GM12864 (cell line): ENCODE measurements at regions not wholly inside any gene's neighbourhood (a gene's known extent, or its start where the extent isn't known, plus 50 kb on each side); places are given as distances from the start of the nearest gene placed in this dataset.

Source experiments
- DNase-seq: peaks from one replicate; pipeline ENCODE4 v3.0.0-alpha.2; 2011; ENCODE audit warnings: low read depth
- H3K4me3 ChIP-seq: 2 replicates; pipeline ENCODE4 v1.5.1; 2011; ENCODE audit warnings: mild to moderate bottlenecking, low read depth, low read length, control low read depth
- TF ChIP-seq, protein P1 (sequence below): IDR thresholded peaks from 2 replicates; pipeline ENCODE4 v1.5.1; 2011; ENCODE audit warnings: low read depth, mild to moderate bottlenecking, moderate library complexity, low read length, control low read depth, inconsistent platforms; ENCODE audit errors: missing control alignments

DNA sequence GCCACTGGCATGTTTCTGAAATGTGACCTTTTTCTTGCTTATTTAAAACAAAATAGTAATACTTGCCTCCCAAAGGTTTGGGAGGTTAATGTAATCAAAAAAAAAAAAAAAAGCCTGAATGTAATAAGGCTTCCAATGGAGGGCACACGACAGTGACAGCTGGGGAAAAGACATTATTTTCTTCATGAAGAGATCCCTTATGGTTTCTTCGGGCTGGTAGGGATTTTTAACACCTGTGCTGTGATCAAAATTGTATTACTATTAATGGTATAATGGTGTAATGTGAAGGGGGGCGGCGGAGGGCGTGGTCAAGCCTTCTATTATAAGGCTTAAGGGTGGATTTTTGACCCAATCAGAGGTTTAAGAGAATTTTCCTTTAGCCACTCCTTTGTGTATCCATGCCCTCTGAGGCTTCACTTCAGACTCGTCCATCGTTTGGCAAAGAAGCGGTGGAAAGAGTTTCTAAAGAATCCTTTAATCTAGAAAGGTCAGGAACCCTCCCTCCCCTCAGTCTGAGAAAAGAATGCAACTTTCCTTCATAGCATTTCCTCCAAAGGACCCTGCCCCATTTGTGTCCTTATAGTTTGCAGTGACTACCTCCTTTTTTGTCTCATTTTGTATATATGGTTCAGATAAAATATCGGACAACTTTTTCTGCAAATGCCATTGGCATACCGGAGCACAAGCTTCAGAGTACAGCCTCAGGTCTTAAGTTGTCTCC lies 89.5 kb upstream of the CHD2 start:
- TF ChIP-seq, protein P1, sequence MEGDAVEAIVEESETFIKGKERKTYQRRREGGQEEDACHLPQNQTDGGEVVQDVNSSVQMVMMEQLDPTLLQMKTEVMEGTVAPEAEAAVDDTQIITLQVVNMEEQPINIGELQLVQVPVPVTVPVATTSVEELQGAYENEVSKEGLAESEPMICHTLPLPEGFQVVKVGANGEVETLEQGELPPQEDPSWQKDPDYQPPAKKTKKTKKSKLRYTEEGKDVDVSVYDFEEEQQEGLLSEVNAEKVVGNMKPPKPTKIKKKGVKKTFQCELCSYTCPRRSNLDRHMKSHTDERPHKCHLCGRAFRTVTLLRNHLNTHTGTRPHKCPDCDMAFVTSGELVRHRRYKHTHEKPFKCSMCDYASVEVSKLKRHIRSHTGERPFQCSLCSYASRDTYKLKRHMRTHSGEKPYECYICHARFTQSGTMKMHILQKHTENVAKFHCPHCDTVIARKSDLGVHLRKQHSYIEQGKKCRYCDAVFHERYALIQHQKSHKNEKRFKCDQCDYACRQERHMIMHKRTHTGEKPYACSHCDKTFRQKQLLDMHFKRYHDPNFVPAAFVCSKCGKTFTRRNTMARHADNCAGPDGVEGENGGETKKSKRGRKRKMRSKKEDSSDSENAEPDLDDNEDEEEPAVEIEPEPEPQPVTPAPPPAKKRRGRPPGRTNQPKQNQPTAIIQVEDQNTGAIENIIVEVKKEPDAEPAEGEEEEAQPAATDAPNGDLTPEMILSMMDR = no peak
- DNase-seq = no peak
- H3K4me3 ChIP-seq = peak overlapping the region; percentile 53

DNA sequence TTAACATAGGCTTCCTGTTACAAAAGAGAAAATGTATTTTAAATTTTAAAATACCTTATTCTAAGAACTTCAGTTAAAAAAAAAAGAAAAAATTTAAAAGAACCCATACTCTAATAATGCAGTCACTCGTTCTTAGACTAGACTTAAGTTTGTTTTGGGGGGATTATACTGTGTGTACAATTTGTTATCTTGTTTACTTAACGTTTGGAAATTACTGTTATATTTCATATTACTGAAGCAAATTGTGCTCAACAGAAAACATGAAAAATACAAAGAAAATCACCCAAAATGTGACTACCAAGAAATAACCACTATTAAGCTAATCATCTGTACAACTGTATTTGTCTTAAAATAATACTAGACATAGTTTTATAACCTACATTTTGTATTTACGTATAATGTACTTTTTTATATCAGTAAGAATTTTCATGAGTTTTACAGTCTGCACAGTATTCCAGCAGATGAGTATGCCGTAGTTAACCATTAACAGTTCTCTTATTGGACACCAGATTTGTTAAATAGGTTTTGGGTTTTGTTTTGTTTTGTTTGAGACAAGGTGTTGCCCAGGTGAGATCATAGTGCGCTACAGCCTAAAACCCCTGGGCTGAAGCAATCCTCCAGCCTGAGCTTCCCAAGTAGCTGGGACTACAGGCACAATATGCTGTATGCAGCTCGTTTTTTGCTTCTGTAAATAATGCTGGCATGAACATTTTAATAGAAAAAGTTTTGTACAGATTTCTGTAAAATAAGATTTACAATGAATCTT lies 88.8 kb upstream of the CHD2 start:
- TF ChIP-seq, protein P1 = no peak
- H3K4me3 ChIP-seq = peak overlapping the region; percentile 53; the same call in 1 of the 2 replicates
- no peak for DNase-seq

DNA sequence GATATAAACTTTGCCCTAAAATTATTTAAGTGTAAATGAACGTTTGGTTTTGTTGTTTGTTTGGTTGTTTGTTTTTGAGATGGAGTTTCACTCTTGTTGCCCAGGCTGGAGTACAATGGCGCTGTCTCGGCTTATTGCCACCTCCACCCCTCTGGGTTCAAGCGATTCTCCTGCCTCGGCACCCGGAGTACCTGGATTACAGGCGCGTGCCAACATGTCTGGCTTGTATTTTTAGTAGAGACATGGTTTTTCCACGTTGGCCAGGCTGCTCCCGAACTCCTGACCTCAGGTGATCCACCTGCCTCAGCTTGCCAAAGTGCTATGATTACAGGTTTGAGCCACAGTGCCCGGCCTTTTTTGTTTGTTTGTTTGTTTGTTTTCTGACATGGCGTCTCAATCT lies 87.9 kb upstream of the CHD2 start:
- no peak overlapping the region for H3K4me3 ChIP-seq
- TF ChIP-seq, protein P1 = no peak
- DNase-seq = no peak

DNA sequence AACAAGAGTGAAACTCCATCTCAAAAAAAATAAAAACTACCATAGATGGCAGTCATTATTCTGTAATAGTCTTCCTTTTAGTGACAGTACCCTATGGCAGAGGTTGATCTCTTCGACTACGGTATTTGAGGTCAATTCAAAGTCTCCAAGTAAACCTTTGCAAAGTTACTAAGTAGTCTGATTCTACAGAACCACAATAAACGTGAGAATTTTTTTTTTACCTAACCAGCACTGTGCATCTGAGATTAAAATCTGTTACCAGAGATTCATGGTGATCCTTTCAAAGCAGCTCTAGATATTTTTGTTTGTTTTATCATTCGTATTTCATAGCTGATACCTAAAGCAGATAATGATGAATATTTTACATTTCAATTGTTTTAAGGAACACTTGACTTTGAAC lies 86.6 kb upstream of the CHD2 start:
- no peak overlapping the region for H3K4me3 ChIP-seq
- no peak for DNase-seq
- TF ChIP-seq, protein P1 = no peak

DNA sequence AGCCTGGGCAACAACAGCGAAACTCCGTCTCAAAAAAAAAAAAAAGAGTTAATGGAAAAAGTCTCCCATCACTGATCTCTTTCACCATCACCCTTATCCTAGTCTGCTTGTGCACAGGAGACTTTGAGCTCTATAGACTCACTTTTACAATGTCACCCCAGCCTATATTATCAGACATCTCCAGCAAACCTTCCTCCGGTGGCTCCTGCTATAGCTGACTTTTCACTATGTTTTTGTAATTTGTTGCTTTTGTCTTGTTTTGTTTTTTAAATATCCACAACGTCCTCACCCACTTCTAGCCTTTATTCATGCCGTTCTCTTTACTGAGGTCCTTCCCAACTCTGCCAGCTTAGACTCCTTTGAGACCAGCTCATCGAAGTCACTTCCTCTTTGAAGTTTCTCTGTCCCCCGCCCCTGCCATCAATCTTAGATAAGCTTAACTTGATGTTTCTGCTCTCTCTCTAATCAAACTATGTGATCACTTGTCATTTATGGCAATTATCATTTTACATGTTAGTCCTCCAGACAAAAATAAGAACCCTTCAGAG lies 82.7 kb upstream of the CHD2 start:
- no peak for DNase-seq
- TF ChIP-seq, protein P1 = no peak
- no peak overlapping the region for H3K4me3 ChIP-seq

DNA sequence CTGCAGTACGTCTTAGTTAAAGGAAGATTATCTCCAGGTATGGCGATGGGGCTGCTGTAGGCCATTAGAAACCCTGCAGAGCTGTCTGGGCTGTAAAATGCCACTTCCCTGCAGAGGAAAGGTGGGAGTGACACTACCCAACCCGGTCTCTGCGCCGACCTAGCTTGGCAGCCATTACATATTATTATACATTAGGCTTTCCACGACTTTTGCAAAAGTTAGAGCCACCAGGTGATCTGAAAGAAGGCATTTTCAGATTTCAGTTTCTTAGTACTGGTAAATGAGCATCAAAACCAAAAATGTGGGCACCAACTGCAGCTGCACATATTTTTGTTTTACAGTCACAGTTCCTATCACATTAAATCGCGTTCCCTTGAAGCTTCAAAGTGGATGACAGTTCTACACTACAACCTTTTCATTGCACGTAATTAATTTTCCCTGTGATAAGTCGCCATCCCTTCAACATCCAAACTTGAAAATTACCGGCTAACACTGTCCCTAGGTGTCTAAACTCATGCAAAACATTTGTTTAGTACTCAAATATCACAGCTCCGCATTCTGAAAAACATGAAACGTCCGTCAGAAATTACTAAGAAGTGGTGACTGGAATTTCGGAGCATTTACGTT lies 81.4 kb upstream of the CHD2 start:
- H3K4me3 ChIP-seq = no peak overlapping the region
- TF ChIP-seq, protein P1 = no peak
- no peak for DNase-seq
